Myocyte (in vitro differentiated cells): ENCODE measurements at regions not wholly inside any gene's neighbourhood (a gene's known extent, or its start where the extent isn't known, plus 50 kb on each side); places are given as distances from the start of the nearest gene placed in this dataset.

ENCODE experiments used
- DNase-seq: peaks from one replicate; pipeline ENCODE4 v3.0.0-alpha.2; 2012; ENCODE audit warnings: low read depth

- no peak for DNase-seq
Observed at GRCh38 chr1:10962483-10962882, 50.0 kb upstream of the TARDBP start.
